HepG2 (cell line): ENCODE measurements at regions not wholly inside any gene's neighbourhood (a gene's known extent, or its start where the extent isn't known, plus 50 kb on each side); places are given as distances from the start of the nearest gene placed in this dataset.

Source experiments
- ATAC-seq: fragments of 200-7000 bp; cut with Tn5 transposase; 3 replicates; pipeline ENCODE4 v1.9.1; 2020; ENCODE audit warnings: mild to moderate bottlenecking, moderate library complexity
- BruUV-seq: library from RNA; stranded (reverse); fragments of 400-500 nt; replicated peaks from 2 replicates; lab custom pipeline; 2021; lab: Mats Ljungman, UMichigan
- CTCF ChIA-PET: fragments of 300-600 bp; formaldehyde crosslinking; extraction: SDS; loops from one replicate; lab custom pipeline; 2021; ENCODE audit warnings: low total read pairs, inconsistent platforms, low intra/inter-chr PET ratio; lab: Yijun Ruan, JAX
- POLR2A ChIA-PET: fragments of 350-600 bp; sonication (Branson Sonifier 250); formaldehyde crosslinking; loops from one replicate; lab custom pipeline; 2020; ENCODE audit warnings: antibody characterized with exemption, inconsistent platforms; lab: Yijun Ruan, JAX
- DNase-seq: peaks from one replicate; pipeline ENCODE4 v3.0.0-alpha.2; 2015; ENCODE audit warnings: low spot score
- FAIRE-seq: peaks from 3 replicates; lab custom pipeline; 2011; peaks lifted over from hg19 to GRCh38; lab: Jason Lieb, UNC
- H2AFZ ChIP-seq: one replicate; pipeline ENCODE4 v1.6.1; 2011; ENCODE audit warnings: low read length, inconsistent platforms
- H3K27ac ChIP-seq: fragments of 300-600 bp; 3 replicates; pipeline ENCODE4 v1.8.0; 2011; ENCODE audit warnings: mixed run types, mild to moderate bottlenecking, mixed read lengths, low read length, inconsistent platforms; ENCODE audit not compliant: insufficient read depth; ENCODE audit errors: extremely low read length
- H3K27me3 ChIP-seq, 2 experiments: fragments of 200-600 bp in 1 of 2; 2 replicates in 1 of 2; 3 replicates in 1 of 2; pipeline versions ENCODE4 v1.6.0 to v1.8.0; 2011; ENCODE audit warnings: low read length in 2 of 2, mild to moderate bottlenecking in 2 of 2, moderate library complexity in 2 of 2, inconsistent platforms in 1 of 2; ENCODE audit not compliant: insufficient read depth in 2 of 2, control insufficient read depth in 1 of 2
- H3K36me3 ChIP-seq, 2 experiments: fragments of 200-600 bp in 1 of 2; replicated peaks in 1 of 2; 2 replicates in 1 of 2; 3 replicates in 1 of 2; pipeline versions ENCODE4 v1.5.1 to v1.8.0; 2011; ENCODE audit warnings: low read length in 2 of 2, inconsistent platforms in 1 of 2; ENCODE audit not compliant: insufficient read depth in 2 of 2, control insufficient read depth in 1 of 2
- H3K4me1 ChIP-seq: 2 replicates; pipeline ENCODE4 v1.5.1; 2012; ENCODE audit warnings: low read length, inconsistent platforms; ENCODE audit not compliant: insufficient read depth
- H3K4me2 ChIP-seq: 2 replicates; pipeline ENCODE4 v1.6.0; 2011; ENCODE audit warnings: low read depth, low read length, inconsistent platforms
- H3K4me3 ChIP-seq, 3 experiments: fragments of 200-600 bp in 1 of 3; sonication (generic), shearing (Covaris generic) in 1 of 3; replicated peaks in 1 of 3; 2 replicates each; pipeline ENCODE4 v1.5.1; 2011 to 2016; ENCODE audit warnings: low read length in 3 of 3, inconsistent platforms in 2 of 3, low read depth in 2 of 3, mild to moderate bottlenecking in 2 of 3, control low read depth in 1 of 3, mixed read lengths in 1 of 3; ENCODE audit not compliant: insufficient read depth in 1 of 3
- H3K79me2 ChIP-seq: one replicate; pipeline ENCODE4 v1.6.1; 2011; ENCODE audit warnings: low read length, inconsistent platforms; ENCODE audit not compliant: insufficient read depth
- H3K9ac ChIP-seq: 2 replicates; pipeline ENCODE4 v1.6.0; 2011; ENCODE audit warnings: mild to moderate bottlenecking, low read depth, low read length, inconsistent platforms; ENCODE audit not compliant: insufficient read depth
- H3K9me3 ChIP-seq: 2 replicates; pipeline ENCODE4 v1.5.1; 2012; ENCODE audit warnings: mild to moderate bottlenecking, low read length
- H4K20me1 ChIP-seq: 2 replicates; pipeline ENCODE4 v1.6.0; 2011; ENCODE audit warnings: inconsistent platforms, mild to moderate bottlenecking, low read length, moderate library complexity; ENCODE audit not compliant: insufficient read depth
- AKAP8 ChIP-seq: sonication (generic); formaldehyde crosslinking; IDR thresholded peaks from 2 replicates; pipeline ENCODE4 v1.5.1; 2020; ENCODE audit warnings: mild to moderate bottlenecking, missing genetic modification reagents
- CBX5 ChIP-seq: sonication (generic); formaldehyde crosslinking; IDR thresholded peaks from 2 replicates; pipeline ENCODE4 v1.4.0; 2020; ENCODE audit warnings: missing genetic modification reagents, borderline replicate concordance
- NFKB2 ChIP-seq: sonication (generic); formaldehyde crosslinking; IDR thresholded peaks from 2 replicates; pipeline ENCODE4 v1.4.0; 2020; ENCODE audit warnings: missing genetic modification reagents, borderline replicate concordance
- NFYB ChIP-seq: sonication (generic); formaldehyde crosslinking; IDR thresholded peaks from 2 replicates; pipeline ENCODE4 v1.4.0; 2020; ENCODE audit warnings: missing genetic modification reagents
- PHF21A ChIP-seq: sonication (generic); formaldehyde crosslinking; IDR thresholded peaks from 2 replicates; pipeline ENCODE4 v1.5.0; 2020; ENCODE audit warnings: mild to moderate bottlenecking, missing genetic modification reagents
- SMAD9 ChIP-seq: sonication (generic); formaldehyde crosslinking; IDR thresholded peaks from 2 replicates; pipeline ENCODE4 v1.5.1; 2020; ENCODE audit warnings: mild to moderate bottlenecking, missing genetic modification reagents
- SNRNP70 ChIP-seq: fragments of 200-400 bp; formaldehyde crosslinking; IDR thresholded peaks from 2 replicates; pipeline ENCODE4 v1.6.1; 2017; ENCODE audit warnings: mild to moderate bottlenecking, low read depth, low read length, moderate library complexity
- SP2 ChIP-seq: sonication (generic); formaldehyde crosslinking; IDR thresholded peaks from 2 replicates; pipeline ENCODE4 v1.5.1; 2020; ENCODE audit warnings: mild to moderate bottlenecking, missing genetic modification reagents
- TBX3 ChIP-seq: fragments of 450-650 bp; IDR thresholded peaks from 2 replicates; pipeline ENCODE4 v1.6.1; 2017; ENCODE audit warnings: antibody characterized with exemption, mild to moderate bottlenecking, inconsistent platforms, borderline replicate concordance
- TOE1 ChIP-seq: sonication (generic); formaldehyde crosslinking; IDR thresholded peaks from 2 replicates; pipeline ENCODE4 v1.4.0; 2020; ENCODE audit warnings: mild to moderate bottlenecking, missing genetic modification reagents
- WIZ ChIP-seq: sonication (generic); formaldehyde crosslinking; IDR thresholded peaks from 2 replicates; pipeline ENCODE4 v1.5.1; 2020; ENCODE audit warnings: mild to moderate bottlenecking, missing genetic modification reagents
- ZNF292 ChIP-seq: sonication (generic); formaldehyde crosslinking; IDR thresholded peaks from 2 replicates; pipeline ENCODE4 v1.8.1; 2022; ENCODE audit warnings: mild to moderate bottlenecking, low read depth, missing genetic modification reagents, borderline replicate concordance
- ZNF296 ChIP-seq: sonication (generic); formaldehyde crosslinking; conservative IDR thresholded peaks from 2 replicates; pipeline ENCODE4 v1.5.0; 2020; ENCODE audit warnings: mild to moderate bottlenecking, missing genetic modification reagents
- ZNF570 ChIP-seq: sonication (generic); formaldehyde crosslinking; IDR thresholded peaks from 2 replicates; pipeline ENCODE4 v1.4.0; 2020; ENCODE audit warnings: mild to moderate bottlenecking, missing genetic modification reagents, borderline replicate concordance
- ZNF776 ChIP-seq: sonication (generic); formaldehyde crosslinking; IDR thresholded peaks from 2 replicates; pipeline ENCODE4 v1.4.0; 2020; ENCODE audit warnings: mild to moderate bottlenecking, missing genetic modification reagents
- ZNF879 ChIP-seq: sonication (generic); formaldehyde crosslinking; IDR thresholded peaks from 2 replicates; pipeline ENCODE4 v1.8.1; 2023; ENCODE audit warnings: missing genetic modification reagents
- WGBS: methylation state at CpG from one replicate; pipeline ENCODE4 v1.1.6; 2017; ENCODE audit warnings: low lambda C conversion rate; 5-methylcytosine and 5-hydroxymethylcytosine counted together
- in situ Hi-C: cut with HindIII; loops from 2 replicates; pipeline ENCODE4 v1.10.0; 2017; ENCODE audit warnings: low pct_unique_long_range_greater_than_20kb; ENCODE audit not compliant: extremely low pct_ligation_motif_present
- intact Hi-C: fragments of 100-400 bp; cut with micrococcal nuclease; formaldehyde crosslinking; loops from one replicate; pipeline ENCODE4 v1.10.0; 2022; ENCODE audit not compliant: unreplicated experiment
- TF ChIP-seq, protein P1 (sequence below): sonication (generic); formaldehyde crosslinking; IDR thresholded peaks from 2 replicates; pipeline ENCODE4 v1.8.1; 2023; ENCODE audit warnings: mild to moderate bottlenecking, missing genetic modification reagents
- TF ChIP-seq, protein P2 (sequence below): sonication (generic); formaldehyde crosslinking; IDR thresholded peaks from 2 replicates; pipeline ENCODE4 v1.4.0; 2020; ENCODE audit warnings: missing genetic modification reagents

DNA sequence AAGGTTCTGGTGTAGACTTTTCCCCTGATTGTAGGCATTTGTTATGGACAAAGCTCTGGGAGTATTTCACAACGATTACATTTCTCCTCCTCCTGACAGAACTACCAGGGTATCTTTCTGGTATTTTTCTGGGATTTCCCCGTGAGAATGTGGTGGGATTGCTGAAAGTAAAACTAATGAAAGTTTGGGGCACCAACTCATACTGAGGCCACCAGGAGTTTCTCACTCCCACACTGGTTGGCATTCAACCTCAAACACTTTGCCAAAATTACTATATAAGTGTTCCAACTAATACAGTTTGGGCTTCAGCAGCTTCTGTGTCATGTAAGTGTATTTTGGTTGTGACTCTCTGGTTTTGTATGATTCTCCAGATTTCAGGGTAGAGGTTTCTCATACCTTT lies 855.1 kb downstream of the GLUD2 start:
- Histone ChIP-seq H3K9me3 (no peaks in the 10 kb centered on the region), H2AFZ (no peak overlapping the region), H3K9ac (no peak overlapping the region), H4K20me1 (no peaks in the 10 kb centered on the region), H3K79me2 (no peaks in the 10 kb centered on the region), H3K4me3 (no peak overlapping the region), H3K27ac (no peak overlapping the region), H3K4me2 (no peak overlapping the region), H3K36me3 (no peaks in the 10 kb centered on the region), H3K27me3 (no peaks in the 10 kb centered on the region), H3K4me1 (no peaks in the 10 kb centered on the region)
- no peak for DNase-seq
- BruUV-seq, result no TSS peak
- no peak for FAIRE-seq
- intact Hi-C loops (loop anchor here (5.0 kb wide), 1 partner anchor 420 kb away; no protein-coding TSS in a partner anchor), in situ Hi-C loops (no loop called here)
- 0% methylated on average over 2 of the region's 2 CpGs for WGBS
- no peak for TF ChIP-seq PHF21A (CRISPR knock-in tag)
- TF ChIP-seq ZNF776 (CRISPR knock-in tag), result no peak
- no peak for ATAC-seq
- ChIA-PET CTCF (no interaction called here), POLR2A (no interaction called here)

DNA sequence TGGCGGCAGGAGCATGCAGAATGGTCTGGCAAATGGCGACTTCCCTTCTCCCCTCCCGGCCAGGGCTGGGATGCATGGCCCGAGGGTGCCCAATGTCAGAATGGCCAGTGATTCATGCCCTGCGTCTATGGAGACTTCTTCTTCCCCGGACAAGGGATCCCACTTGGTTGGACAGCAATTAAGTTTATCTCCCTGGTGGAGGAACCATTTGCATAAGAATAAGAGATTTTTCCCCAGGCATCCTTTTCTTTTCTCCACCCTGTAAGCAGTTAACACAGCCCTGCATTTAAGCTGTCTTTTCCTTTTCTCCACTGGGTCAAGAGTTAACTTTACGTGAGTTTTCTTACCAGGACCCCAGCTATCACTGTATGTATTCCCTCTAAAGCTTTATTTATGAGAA lies 856.6 kb downstream of the GLUD2 start:
- CTCF ChIA-PET, result no interaction called here
- in situ Hi-C loops, result no loop called here

More for the DNA sequence above, 856.6 kb downstream of the GLUD2 start:
- Histone ChIP-seq H3K27ac (no peak overlapping the region), H3K36me3 (no peaks in the 10 kb centered on the region), H3K4me2 (no peak overlapping the region), H3K79me2 (no peaks in the 10 kb centered on the region), H2AFZ (no peak overlapping the region), H3K9me3 (no peaks in the 10 kb centered on the region), H3K4me1 (no peaks in the 10 kb centered on the region), H4K20me1 (no peaks in the 10 kb centered on the region), H3K4me3 (no peak overlapping the region), H3K27me3 (no peaks in the 10 kb centered on the region), H3K9ac (no peak overlapping the region)
- 41% methylated on average over 6 of the region's 7 CpGs for WGBS
- intact Hi-C loops, result loop anchor here (5.0 kb wide), 1 partner anchor 422 kb away; no protein-coding TSS in a partner anchor
- BruUV-seq, result no TSS peak
- FAIRE-seq (no peak), ATAC-seq (no peak), DNase-seq (no peak)
- TF ChIP-seq NFKB2 (CRISPR knock-in tag) (no peak), TBX3 (no peak), ZNF570 (no peak), CBX5 (CRISPR knock-in tag) (no peak), NFYB (no peak), ZNF292 (CRISPR knock-in tag) (no peak), ZNF296 (CRISPR knock-in tag) (no peak), WIZ (CRISPR knock-in tag) (no peak), SP2 (no peak), TOE1 (CRISPR knock-in tag) (no peak), SMAD9 (no peak), ZNF879 (CRISPR knock-in tag) (no peak), AKAP8 (CRISPR knock-in tag) (no peak), SNRNP70 (no peak)
- TF ChIP-seq, protein P1, sequence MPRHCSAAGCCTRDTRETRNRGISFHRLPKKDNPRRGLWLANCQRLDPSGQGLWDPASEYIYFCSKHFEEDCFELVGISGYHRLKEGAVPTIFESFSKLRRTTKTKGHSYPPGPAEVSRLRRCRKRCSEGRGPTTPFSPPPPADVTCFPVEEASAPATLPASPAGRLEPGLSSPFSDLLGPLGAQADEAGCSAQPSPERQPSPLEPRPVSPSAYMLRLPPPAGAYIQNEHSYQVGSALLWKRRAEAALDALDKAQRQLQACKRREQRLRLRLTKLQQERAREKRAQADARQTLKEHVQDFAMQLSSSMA (CRISPR knock-in tag), result no peak
- TF ChIP-seq, protein P2, sequence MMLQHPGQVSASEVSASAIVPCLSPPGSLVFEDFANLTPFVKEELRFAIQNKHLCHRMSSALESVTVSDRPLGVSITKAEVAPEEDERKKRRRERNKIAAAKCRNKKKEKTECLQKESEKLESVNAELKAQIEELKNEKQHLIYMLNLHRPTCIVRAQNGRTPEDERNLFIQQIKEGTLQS (CRISPR knock-in tag), result no peak
- POLR2A ChIA-PET, result no interaction called here
